H1 (cell line): ENCODE measurements at regions not wholly inside any gene's neighbourhood (a gene's known extent, or its start where the extent isn't known, plus 50 kb on each side); places are given as distances from the start of the nearest gene placed in this dataset.

ENCODE experiments used
- CTCF ChIA-PET: fragments of 300-600 bp; sonication (Branson Sonifier 250); formaldehyde crosslinking; loops from one replicate; lab custom pipeline; 2021; ENCODE audit not compliant: partially characterized antibody; lab: Charles Lee
- POLR2A ChIA-PET: fragments of 300-600 bp; sonication (Branson Sonifier 250); formaldehyde crosslinking; loops from one replicate; lab custom pipeline; 2021; ENCODE audit warnings: inconsistent platforms; ENCODE audit not compliant: partially characterized antibody; lab: Charles Lee
- DNase-seq, 2 experiments: peaks; one replicate each; pipeline versions ENCODE4 v3.0.0 to v3.0.0-alpha.2; 2010 to 2022; ENCODE audit warnings: low spot score in 2 of 2, low read depth in 1 of 2, mixed read lengths in 1 of 2
- FAIRE-seq: peaks from 2 replicates; lab custom pipeline; 2011; peaks lifted over from hg19 to GRCh38; lab: Jason Lieb, UNC
- H2AFZ ChIP-seq: 2 replicates; pipeline ENCODE4 v1.8.1; 2012; ENCODE audit warnings: low read length, inconsistent platforms
- H2AK5ac ChIP-seq: 2 replicates; pipeline ENCODE4 v1.6.1; 2013; ENCODE audit warnings: low read depth, low read length
- H2BK120ac ChIP-seq: replicated peaks from 2 replicates; pipeline ENCODE3; 2013; ENCODE audit warnings: low read depth, low read length, inconsistent platforms
- H2BK12ac ChIP-seq: 2 replicates; pipeline ENCODE4 v1.6.1; 2013; ENCODE audit warnings: low read depth, low read length
- H2BK15ac ChIP-seq: 2 replicates; pipeline ENCODE4 v1.6.1; 2013; ENCODE audit warnings: low read length
- H2BK20ac ChIP-seq: 2 replicates; pipeline ENCODE4 v1.6.1; 2013; ENCODE audit warnings: low read length
- H2BK5ac ChIP-seq: 2 replicates; pipeline ENCODE4 v1.6.1; 2013; ENCODE audit warnings: low read depth, low read length
- H3K14ac ChIP-seq: 2 replicates; pipeline ENCODE4 v1.6.1; 2013; ENCODE audit warnings: inconsistent platforms; ENCODE audit not compliant: insufficient read length
- H3K18ac ChIP-seq: 2 replicates; pipeline ENCODE4 v1.6.1; 2013; ENCODE audit warnings: low read length; ENCODE audit errors: extremely low read depth
- H3K23ac ChIP-seq: 2 replicates; pipeline ENCODE4 v1.6.1; 2013; ENCODE audit warnings: inconsistent platforms; ENCODE audit not compliant: insufficient read length
- H3K23me2 ChIP-seq: 2 replicates; pipeline ENCODE4 v1.6.1; 2013; ENCODE audit warnings: low read depth, low read length
- H3K27ac ChIP-seq: 2 replicates; pipeline ENCODE4 v1.6.1; 2011; ENCODE audit warnings: low read depth, low read length, inconsistent platforms
- H3K27me3 ChIP-seq, 4 experiments: replicated peaks in 1 of 4; 1 replicate in 1 of 4; 2 replicates in 3 of 4; pipeline versions ENCODE4 v1.6.1 to v1.8.1; 2011 to 2013; ENCODE audit warnings: low read length in 3 of 4, mild to moderate bottlenecking in 3 of 4, inconsistent platforms in 2 of 4, mixed read lengths in 2 of 4, moderate library complexity in 1 of 4; ENCODE audit not compliant: control insufficient read depth in 3 of 4, insufficient read depth in 3 of 4; ENCODE audit errors: extremely low read depth in 1 of 4
- H3K36me3 ChIP-seq, 4 experiments: 2 replicates each; pipeline versions ENCODE4 v1.6.1 to v1.8.1; 2011 to 2013; ENCODE audit warnings: mild to moderate bottlenecking in 4 of 4, low read length in 3 of 4, moderate library complexity in 2 of 4, control low read depth in 1 of 4, inconsistent platforms in 1 of 4; ENCODE audit not compliant: insufficient read depth in 4 of 4, control insufficient read depth in 2 of 4
- H3K4ac ChIP-seq: replicated peaks from 2 replicates; pipeline ENCODE3; 2013; ENCODE audit warnings: low read length, low read depth, mixed read lengths, inconsistent platforms; ENCODE audit not compliant: insufficient read length
- H3K4me1 ChIP-seq, 4 experiments: replicated peaks in 1 of 4; 1 replicate in 1 of 4; 2 replicates in 3 of 4; pipeline versions ENCODE4 v1.6.1 to v1.8.1; 2011 to 2013; ENCODE audit warnings: low read length in 3 of 4, inconsistent platforms in 2 of 4, mixed read lengths in 1 of 4; ENCODE audit not compliant: insufficient read depth in 4 of 4, control insufficient read depth in 3 of 4
- H3K4me2 ChIP-seq, 2 experiments: 2 replicates each; pipeline versions ENCODE4 v1.6.1 to v1.8.1; 2011 to 2013; ENCODE audit warnings: low read depth in 2 of 2, low read length in 2 of 2, control low read depth in 1 of 2, inconsistent platforms in 1 of 2, mild to moderate bottlenecking in 1 of 2; ENCODE audit not compliant: insufficient read depth in 1 of 2
- H3K4me3 ChIP-seq, 4 experiments: fragments of 200-600, 300-600 bp in 1 of 4; sonication (generic), shearing (Covaris generic), sonication (Bioruptor Twin) in 1 of 4; 2 replicates each; pipeline versions ENCODE4 v1.5.1 to v1.8.1; 2011 to 2016; ENCODE audit warnings: low read length in 4 of 4, low read depth in 3 of 4, control low read depth in 2 of 4, inconsistent platforms in 2 of 4, mild to moderate bottlenecking in 2 of 4, mixed read lengths in 1 of 4, moderate library complexity in 1 of 4; ENCODE audit not compliant: insufficient read depth in 2 of 4; ENCODE audit errors: extremely low read depth in 1 of 4
- H3K56ac ChIP-seq: replicated peaks from 2 replicates; pipeline ENCODE3; 2013; ENCODE audit warnings: low read depth, mild to moderate bottlenecking, mixed read lengths, low read length, inconsistent platforms; ENCODE audit not compliant: insufficient read length
- H3K79me1 ChIP-seq: 2 replicates; pipeline ENCODE4 v1.6.1; 2013; ENCODE audit warnings: low read depth, low read length, control low read depth
- H3K79me2 ChIP-seq, 2 experiments: 2 replicates each; pipeline versions ENCODE4 v1.6.1 to v1.8.1; 2012 to 2013; ENCODE audit warnings: low read length in 2 of 2, mild to moderate bottlenecking in 2 of 2, inconsistent platforms in 1 of 2; ENCODE audit not compliant: insufficient read depth in 2 of 2, control insufficient read depth in 1 of 2
- H3K9ac ChIP-seq, 4 experiments: replicated peaks in 1 of 4; 1 replicate in 1 of 4; 2 replicates in 3 of 4; pipeline versions ENCODE4 v1.6.1 to v1.8.1; 2011 to 2013; ENCODE audit warnings: low read depth in 3 of 4, low read length in 3 of 4, control low read depth in 2 of 4, mild to moderate bottlenecking in 2 of 4, moderate library complexity in 2 of 4, inconsistent platforms in 1 of 4; ENCODE audit errors: extremely low read depth in 1 of 4
- H3K9me3 ChIP-seq, 2 experiments: 2 replicates each; pipeline versions ENCODE4 v1.6.1 to v1.8.1; 2012 to 2013; ENCODE audit warnings: mild to moderate bottlenecking in 2 of 2, moderate library complexity in 2 of 2, control low read depth in 1 of 2, inconsistent platforms in 1 of 2, low read depth in 1 of 2, low read length in 1 of 2, mixed read lengths in 1 of 2; ENCODE audit not compliant: insufficient read depth in 2 of 2
- H4K20me1 ChIP-seq, 2 experiments: replicated peaks in 1 of 2; 2 replicates each; pipeline versions ENCODE3 to v1.8.1; 2011 to 2013; ENCODE audit warnings: inconsistent platforms in 2 of 2, low read length in 2 of 2, mild to moderate bottlenecking in 1 of 2; ENCODE audit not compliant: insufficient read depth in 2 of 2, control insufficient read depth in 1 of 2
- H4K5ac ChIP-seq: 2 replicates; pipeline ENCODE4 v1.6.1; 2013; ENCODE audit warnings: low read length, low read depth, mixed read lengths, inconsistent platforms; ENCODE audit not compliant: insufficient read length
- H4K8ac ChIP-seq: 2 replicates; pipeline ENCODE4 v1.8.0; 2013; ENCODE audit warnings: mild to moderate bottlenecking, moderate library complexity, low read length, inconsistent platforms; ENCODE audit not compliant: insufficient read depth; ENCODE audit errors: extremely low read depth
- H4K91ac ChIP-seq: replicated peaks from 2 replicates; pipeline ENCODE3; 2013; ENCODE audit warnings: low read length, mixed read lengths, inconsistent platforms; ENCODE audit not compliant: insufficient read length
- MAFK ChIP-seq: IDR thresholded peaks from 2 replicates; pipeline ENCODE4 v1.6.1; 2012; ENCODE audit warnings: low read depth, mild to moderate bottlenecking, improper control_type of control experiment, low read length
- POLR2A ChIP-seq, 2 experiments: IDR thresholded peaks; 1 replicate in 1 of 2; 2 replicates in 1 of 2; pipeline ENCODE4 v1.6.1; 2011; ENCODE audit warnings: low read depth in 2 of 2, low read length in 2 of 2, mild to moderate bottlenecking in 2 of 2; ENCODE audit errors: control extremely low read depth in 1 of 2
- ZNF274 ChIP-seq: IDR thresholded peaks from 2 replicates; pipeline ENCODE4 v1.7.0; 2012; ENCODE audit warnings: low read length, borderline replicate concordance; ENCODE audit errors: extremely low read depth
- WGBS, 2 experiments: shearing (Covaris generic) in 1 of 2; methylation state at CpG; one replicate each; pipeline versions ENCODE4 v1.1.6 to v1.1.7; 2013 to 2015; ENCODE audit warnings: low lambda C conversion rate in 2 of 2, mixed read lengths in 2 of 2, inconsistent platforms in 1 of 2, low coverage in 1 of 2, missing lambda C conversion rate in 1 of 2; ENCODE audit not compliant: insufficient replicate concordance in 2 of 2, insufficient coverage in 1 of 2, insufficient read length in 1 of 2; ENCODE audit errors: extremely low coverage in 1 of 2, missing lambda C conversion rate in 1 of 2; 5-methylcytosine and 5-hydroxymethylcytosine counted together

DNA sequence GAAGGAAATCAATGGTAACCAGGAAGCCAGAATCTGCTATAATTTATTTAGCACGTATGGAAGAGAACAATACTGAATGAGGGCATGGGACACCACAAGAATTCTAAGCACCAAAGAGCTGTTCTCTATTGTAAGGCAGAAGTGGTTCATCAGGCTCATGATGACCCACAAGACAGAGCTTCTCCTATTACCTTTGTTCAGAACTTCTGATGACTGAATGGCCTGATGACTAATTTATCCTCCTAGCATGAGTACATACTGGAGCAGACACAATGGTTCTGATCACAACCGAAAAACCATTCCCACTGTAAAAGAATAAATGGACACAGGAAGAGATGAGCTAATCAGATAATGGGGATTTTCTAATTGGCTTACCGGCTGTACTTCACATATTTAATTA, 329.8 kb upstream of the PDE4D start:
- FAIRE-seq (no peak), DNase-seq (no peak)
- no peak overlapping the region for H3K4ac ChIP-seq
- no peak overlapping the region for H3K9ac ChIP-seq
- H3K4me2 ChIP-seq = no peak overlapping the region
- H3K9me3 ChIP-seq = no peaks in the 10 kb centered on the region
- no peak overlapping the region for H3K23ac ChIP-seq
- H2BK5ac ChIP-seq = no peak overlapping the region
- no peak overlapping the region for H2BK20ac ChIP-seq
- no peak overlapping the region for H3K56ac ChIP-seq
- H2BK120ac ChIP-seq = no peak overlapping the region
- no peak overlapping the region for H2BK15ac ChIP-seq
- H4K91ac ChIP-seq = no peak overlapping the region
- H4K5ac ChIP-seq = no peak overlapping the region
- no peak overlapping the region for H3K27ac ChIP-seq
- no peaks in the 10 kb centered on the region for H3K27me3 ChIP-seq
- ChIA-PET CTCF (no interaction called here), POLR2A (no interaction called here)
- no peak overlapping the region for H3K4me3 ChIP-seq
- no peak overlapping the region for H2AFZ ChIP-seq
- H3K4me1 ChIP-seq = no peaks in the 10 kb centered on the region
- no peaks in the 10 kb centered on the region; the same call in 1 of the 2 replicates for H3K23me2 ChIP-seq
- H2AK5ac ChIP-seq = no peak overlapping the region
- H3K18ac ChIP-seq = no peak overlapping the region
- no peak overlapping the region for H2BK12ac ChIP-seq
- no peaks in the 10 kb centered on the region for H3K79me2 ChIP-seq
- no peaks in the 10 kb centered on the region for H3K36me3 ChIP-seq
- no peak overlapping the region for H3K14ac ChIP-seq
- H4K8ac ChIP-seq = no peak overlapping the region
- H4K20me1 ChIP-seq = no peaks in the 10 kb centered on the region
- WGBS, 2 experiments = 92% methylated on average over 3 of the region's 3 CpGs; no CpG with 5 or more reads in 1 of the 2 experiments
- H3K79me1 ChIP-seq = no peaks in the 10 kb centered on the region
- no peak for TF ChIP-seq POLR2A (IDR thresholded peaks at IDR 0.05; ENCODE audit: control extremely low read depth in 1 of 2, low read depth in 2 of 2, low read length in 2 of 2)
- TF ChIP-seq MAFK = no peak
- no peak for TF ChIP-seq ZNF274
